ENCODE measurements at regions not wholly inside any gene's neighbourhood (a gene's known extent, or its start where the extent isn't known, plus 50 kb on each side); places are given as distances from the start of the nearest gene placed in this dataset.

DNA sequence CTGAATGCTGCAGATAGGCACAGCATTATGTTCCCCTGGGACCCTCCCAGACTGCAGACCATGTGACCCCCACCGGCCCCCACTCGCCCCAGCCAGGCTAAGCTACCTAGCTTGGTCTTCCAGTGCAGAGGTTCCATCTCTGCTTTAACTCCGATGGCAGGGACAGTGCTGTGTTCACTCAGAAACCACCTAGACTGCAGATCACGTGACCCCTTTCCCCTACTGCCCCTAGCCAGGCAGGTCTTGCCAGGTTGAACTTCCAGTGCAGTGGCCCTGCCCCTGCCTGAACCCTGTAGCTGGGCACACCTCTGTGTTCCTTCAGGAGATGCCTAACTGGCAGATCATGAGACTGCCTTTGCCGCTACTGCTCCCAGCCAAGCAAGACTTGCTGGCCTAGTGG, 1116.2 kb downstream of the FLRT2 start:
- H3K4me1 ChIP-seq (ENCODE audit: control insufficient read depth, insufficient read depth, low read length): no peaks in the 10 kb centered on the region
- ATAC-seq (no peak), DNase-seq (ENCODE audit: low read depth, low spot score) (no peak)
- no peaks in the 10 kb centered on the region for H3K9me3 ChIP-seq (ENCODE audit: control insufficient read depth, insufficient read depth, low read depth, low read length)
- H3K4me3 ChIP-seq (ENCODE audit: low read depth in 2 of 2, low read length in 2 of 2): no peak overlapping the region
- no peaks in the 10 kb centered on the region for H3K36me3 ChIP-seq (ENCODE audit: control insufficient read depth, insufficient read depth, low read length)
- no peak for TF ChIP-seq TCF7L2 (IDR thresholded peaks at IDR 0.05; ENCODE audit: low read depth, low read length)
- TF ChIP-seq, protein P1, sequence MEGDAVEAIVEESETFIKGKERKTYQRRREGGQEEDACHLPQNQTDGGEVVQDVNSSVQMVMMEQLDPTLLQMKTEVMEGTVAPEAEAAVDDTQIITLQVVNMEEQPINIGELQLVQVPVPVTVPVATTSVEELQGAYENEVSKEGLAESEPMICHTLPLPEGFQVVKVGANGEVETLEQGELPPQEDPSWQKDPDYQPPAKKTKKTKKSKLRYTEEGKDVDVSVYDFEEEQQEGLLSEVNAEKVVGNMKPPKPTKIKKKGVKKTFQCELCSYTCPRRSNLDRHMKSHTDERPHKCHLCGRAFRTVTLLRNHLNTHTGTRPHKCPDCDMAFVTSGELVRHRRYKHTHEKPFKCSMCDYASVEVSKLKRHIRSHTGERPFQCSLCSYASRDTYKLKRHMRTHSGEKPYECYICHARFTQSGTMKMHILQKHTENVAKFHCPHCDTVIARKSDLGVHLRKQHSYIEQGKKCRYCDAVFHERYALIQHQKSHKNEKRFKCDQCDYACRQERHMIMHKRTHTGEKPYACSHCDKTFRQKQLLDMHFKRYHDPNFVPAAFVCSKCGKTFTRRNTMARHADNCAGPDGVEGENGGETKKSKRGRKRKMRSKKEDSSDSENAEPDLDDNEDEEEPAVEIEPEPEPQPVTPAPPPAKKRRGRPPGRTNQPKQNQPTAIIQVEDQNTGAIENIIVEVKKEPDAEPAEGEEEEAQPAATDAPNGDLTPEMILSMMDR (IDR thresholded peaks at IDR 0.05): no peak
- TF ChIP-seq, protein P2, sequence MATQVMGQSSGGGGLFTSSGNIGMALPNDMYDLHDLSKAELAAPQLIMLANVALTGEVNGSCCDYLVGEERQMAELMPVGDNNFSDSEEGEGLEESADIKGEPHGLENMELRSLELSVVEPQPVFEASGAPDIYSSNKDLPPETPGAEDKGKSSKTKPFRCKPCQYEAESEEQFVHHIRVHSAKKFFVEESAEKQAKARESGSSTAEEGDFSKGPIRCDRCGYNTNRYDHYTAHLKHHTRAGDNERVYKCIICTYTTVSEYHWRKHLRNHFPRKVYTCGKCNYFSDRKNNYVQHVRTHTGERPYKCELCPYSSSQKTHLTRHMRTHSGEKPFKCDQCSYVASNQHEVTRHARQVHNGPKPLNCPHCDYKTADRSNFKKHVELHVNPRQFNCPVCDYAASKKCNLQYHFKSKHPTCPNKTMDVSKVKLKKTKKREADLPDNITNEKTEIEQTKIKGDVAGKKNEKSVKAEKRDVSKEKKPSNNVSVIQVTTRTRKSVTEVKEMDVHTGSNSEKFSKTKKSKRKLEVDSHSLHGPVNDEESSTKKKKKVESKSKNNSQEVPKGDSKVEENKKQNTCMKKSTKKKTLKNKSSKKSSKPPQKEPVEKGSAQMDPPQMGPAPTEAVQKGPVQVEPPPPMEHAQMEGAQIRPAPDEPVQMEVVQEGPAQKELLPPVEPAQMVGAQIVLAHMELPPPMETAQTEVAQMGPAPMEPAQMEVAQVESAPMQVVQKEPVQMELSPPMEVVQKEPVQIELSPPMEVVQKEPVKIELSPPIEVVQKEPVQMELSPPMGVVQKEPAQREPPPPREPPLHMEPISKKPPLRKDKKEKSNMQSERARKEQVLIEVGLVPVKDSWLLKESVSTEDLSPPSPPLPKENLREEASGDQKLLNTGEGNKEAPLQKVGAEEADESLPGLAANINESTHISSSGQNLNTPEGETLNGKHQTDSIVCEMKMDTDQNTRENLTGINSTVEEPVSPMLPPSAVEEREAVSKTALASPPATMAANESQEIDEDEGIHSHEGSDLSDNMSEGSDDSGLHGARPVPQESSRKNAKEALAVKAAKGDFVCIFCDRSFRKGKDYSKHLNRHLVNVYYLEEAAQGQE (IDR thresholded peaks at IDR 0.05; ENCODE audit: insufficient read depth in 1 of 2, low read depth in 2 of 2, low read length in 1 of 2): no peak
- no peak for TF ChIP-seq SIN3A (IDR thresholded peaks at IDR 0.05; ENCODE audit: borderline replicate concordance, insufficient read depth, low read depth, low read length)
- TF ChIP-seq POLR2AphosphoS5 (IDR thresholded peaks at IDR 0.05; ENCODE audit: low read depth, low read length): no peak
- CTCF ChIA-PET: no interaction called here
- BruUV-seq (replicated peaks): no TSS peak
- no peak overlapping the region for H3K27ac ChIP-seq (ENCODE audit: low read length)
- intact Hi-C loops (cut with micrococcal nuclease; ENCODE audit: unreplicated experiment): no loop called here
- in situ Hi-C loops (cut with HindIII; ENCODE audit: low pct_unique_long_range_greater_than_20kb, low sequenced_read_pairs): no loop called here
- POLR2A ChIA-PET: no interaction called here
- H3K27me3 ChIP-seq (ENCODE audit: control insufficient read depth, insufficient read depth, low read length): no peaks in the 10 kb centered on the region

DNA sequence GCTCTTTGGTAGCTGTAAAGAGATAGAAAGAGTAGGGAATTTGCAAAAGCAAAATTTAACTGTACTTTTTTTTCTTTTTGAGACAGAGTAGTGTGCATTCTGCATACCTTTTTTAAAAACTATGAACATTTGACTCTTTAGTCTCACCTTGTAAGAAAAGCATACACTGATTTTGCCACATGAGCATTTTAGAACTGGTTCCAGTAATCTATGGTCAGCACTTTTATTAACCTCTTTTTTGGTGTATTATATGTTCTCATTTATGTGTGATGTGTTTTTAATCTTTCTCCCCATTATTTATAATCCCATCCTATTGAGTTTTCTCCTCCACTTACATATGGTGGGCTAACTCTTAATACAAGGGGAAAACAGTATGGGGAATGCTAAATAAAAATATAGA, 1111.4 kb downstream of the FLRT2 start:
- no peak overlapping the region for H3K27ac ChIP-seq (ENCODE audit: low read length)
- CTCF ChIA-PET: interaction anchor here (0.7 kb wide), 1 partner anchor 529 kb away, joined by 5 read pairs; no protein-coding TSS in a partner anchor
- TF ChIP-seq POLR2AphosphoS5 (IDR thresholded peaks at IDR 0.05; ENCODE audit: low read depth, low read length) (no peak), TCF7L2 (IDR thresholded peaks at IDR 0.05; ENCODE audit: low read depth, low read length) (no peak), SIN3A (IDR thresholded peaks at IDR 0.05; ENCODE audit: borderline replicate concordance, insufficient read depth, low read depth, low read length) (no peak)
- TF ChIP-seq, protein P2 (IDR thresholded peaks at IDR 0.05; ENCODE audit: insufficient read depth in 1 of 2, low read depth in 2 of 2, low read length in 1 of 2): no peak
- TF ChIP-seq, protein P1 (IDR thresholded peaks at IDR 0.05): no peak
- no peaks in the 10 kb centered on the region for H3K36me3 ChIP-seq (ENCODE audit: control insufficient read depth, insufficient read depth, low read length)
- no peak for DNase-seq (ENCODE audit: low read depth, low spot score)
- H3K9me3 ChIP-seq (ENCODE audit: control insufficient read depth, insufficient read depth, low read depth, low read length): no peaks in the 10 kb centered on the region
- no peak for ATAC-seq
- no peaks in the 10 kb centered on the region for H3K27me3 ChIP-seq (ENCODE audit: control insufficient read depth, insufficient read depth, low read length)
- intact Hi-C loops (cut with micrococcal nuclease; ENCODE audit: unreplicated experiment): no loop called here
- no TSS peak for BruUV-seq (replicated peaks)
- POLR2A ChIA-PET: no interaction called here
- in situ Hi-C loops (cut with HindIII; ENCODE audit: low pct_unique_long_range_greater_than_20kb, low sequenced_read_pairs): no loop called here
- no peaks in the 10 kb centered on the region for H3K4me1 ChIP-seq (ENCODE audit: control insufficient read depth, insufficient read depth, low read length)
- H3K4me3 ChIP-seq (ENCODE audit: low read depth in 2 of 2, low read length in 2 of 2): no peak overlapping the region

Data from Panc1 (cell line).